ENCODE measurements at regions not wholly inside any gene's neighbourhood (a gene's known extent, or its start where the extent isn't known, plus 50 kb on each side); places are given as distances from the start of the nearest gene placed in this dataset.

DNA sequence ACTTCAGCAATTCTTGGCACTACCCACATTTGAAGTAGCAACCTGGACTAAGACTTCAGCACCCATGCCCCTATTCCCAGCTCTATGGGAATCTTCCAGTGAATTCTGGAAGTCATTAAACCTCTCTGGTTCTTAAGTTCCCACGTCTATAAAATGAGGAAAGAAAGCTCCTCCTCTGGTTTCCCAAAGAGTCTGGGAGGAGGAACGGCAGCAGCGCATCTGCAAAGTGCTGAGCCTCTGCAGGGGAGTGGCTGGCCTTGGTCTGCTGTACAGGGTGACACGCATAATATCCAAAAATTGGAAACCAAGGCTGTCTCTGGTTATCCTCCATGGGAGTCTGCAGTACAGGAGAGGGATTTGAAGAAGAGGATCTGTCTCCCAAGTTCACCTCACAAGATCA is 73.6 kb upstream of the TP53I11 start:
- no peak for TF ChIP-seq POLR2A (IDR thresholded peaks at IDR 0.05; ENCODE audit: low read depth, low read length)
- no peak for TF ChIP-seq PAX5 (IDR thresholded peaks at IDR 0.05; ENCODE audit: insufficient read depth, low read length, severe bottlenecking)
- no peak for TF ChIP-seq POLR2AphosphoS5 (IDR thresholded peaks at IDR 0.05; ENCODE audit: low read depth, low read length)
- no peak for TF ChIP-seq TAF1 (IDR thresholded peaks at IDR 0.05; ENCODE audit: low read depth, low read length)
